SIG-M5 treated with dmso at 0.1 percent for 504 hours (cell line): ENCODE measurements at regions not wholly inside any gene's neighbourhood (a gene's known extent, or its start where the extent isn't known, plus 50 kb on each side); places are given as distances from the start of the nearest gene placed in this dataset.
"Not testable (repeated sequence)": the region's sequence is repeated elsewhere in the genome, so short reads cannot be mapped to it uniquely, and the experiment has no call there.

ENCODE experiments used
- DNase-seq: peaks from one replicate; lab custom pipeline; 2025; ENCODE audit not compliant: unreplicated experiment; lab: John Stamatoyannopoulos, UW

DNA sequence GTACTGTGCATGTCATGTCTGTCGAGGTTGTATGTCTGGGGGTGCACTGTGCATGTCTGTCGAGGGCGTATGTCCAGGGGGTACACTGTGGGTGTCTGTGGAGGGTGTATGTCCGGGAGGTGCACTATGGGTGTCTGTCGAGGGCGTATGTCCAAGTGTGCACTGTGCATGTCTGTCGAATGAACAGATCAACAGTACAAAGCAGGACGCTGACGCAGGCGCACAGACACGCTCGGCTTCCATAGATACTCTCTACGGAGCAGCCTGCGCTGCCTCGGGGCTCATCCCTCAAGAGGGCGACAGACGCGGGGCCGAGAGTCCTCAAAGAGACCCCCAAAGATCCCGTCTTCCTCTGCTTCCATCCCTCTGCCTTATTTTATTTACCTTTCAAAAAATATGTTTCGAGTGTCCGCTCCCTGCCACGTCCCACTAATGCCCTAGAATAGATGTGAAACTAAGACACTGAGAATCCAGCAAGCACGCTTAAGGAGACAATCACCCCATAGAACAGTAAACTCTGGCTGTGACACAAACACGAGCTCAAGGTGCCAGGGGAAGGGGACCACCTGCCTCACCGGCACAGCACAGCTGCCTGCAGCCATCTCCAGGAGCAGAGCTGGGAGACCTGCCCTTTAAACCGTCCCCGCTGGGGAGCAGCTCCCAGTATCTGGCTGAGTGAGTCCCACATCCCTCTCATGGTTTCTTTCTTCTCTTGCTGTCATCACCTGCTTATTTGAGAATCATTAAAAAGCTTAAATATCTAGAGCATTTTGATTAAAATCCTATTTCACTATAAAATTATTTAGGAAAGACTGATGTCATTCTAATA is 250.5 kb upstream of the MYT1L start:
- no peak for DNase-seq

DNA sequence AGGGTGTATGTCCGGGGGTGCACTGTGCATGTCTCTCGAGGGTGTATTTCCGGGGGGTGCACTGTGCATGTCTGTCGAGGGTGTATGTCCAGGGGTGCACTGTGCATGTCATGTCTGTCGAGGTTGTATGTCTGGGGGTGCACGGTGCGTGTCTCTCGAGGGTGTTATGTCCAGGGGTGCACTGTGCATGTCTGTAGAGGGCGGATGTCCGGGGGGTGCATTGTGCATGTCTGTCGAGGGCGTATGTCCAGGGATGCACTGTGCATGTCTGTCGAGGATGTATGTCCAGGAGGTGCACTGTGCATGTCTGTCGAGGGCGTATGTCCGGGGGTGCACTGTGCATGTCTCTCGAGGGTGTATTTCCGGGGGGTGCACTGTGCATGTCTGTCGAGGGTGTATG is 249.8 kb upstream of the MYT1L start:
- not testable (repeated sequence) for DNase-seq

DNA sequence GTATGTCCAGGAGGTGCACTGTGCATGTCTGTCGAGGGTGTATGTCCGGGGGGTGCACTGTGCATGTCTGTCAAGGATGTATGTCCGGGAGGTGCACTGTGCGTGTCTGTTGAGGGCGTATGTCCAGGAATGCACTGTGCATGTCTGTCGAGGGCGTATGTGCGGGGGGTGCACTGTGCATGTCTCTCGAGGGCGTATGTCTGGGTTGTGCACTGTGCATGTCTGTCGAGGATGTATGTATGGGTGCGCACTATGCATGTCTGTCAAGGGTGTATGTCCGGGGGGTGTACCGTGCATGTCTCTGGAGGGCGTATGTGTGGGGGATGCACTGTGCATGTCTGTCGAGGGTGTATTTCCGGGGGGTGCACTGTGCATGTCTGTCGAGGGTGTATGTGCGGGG is 249.3 kb upstream of the MYT1L start:
- no peak for DNase-seq

DNA sequence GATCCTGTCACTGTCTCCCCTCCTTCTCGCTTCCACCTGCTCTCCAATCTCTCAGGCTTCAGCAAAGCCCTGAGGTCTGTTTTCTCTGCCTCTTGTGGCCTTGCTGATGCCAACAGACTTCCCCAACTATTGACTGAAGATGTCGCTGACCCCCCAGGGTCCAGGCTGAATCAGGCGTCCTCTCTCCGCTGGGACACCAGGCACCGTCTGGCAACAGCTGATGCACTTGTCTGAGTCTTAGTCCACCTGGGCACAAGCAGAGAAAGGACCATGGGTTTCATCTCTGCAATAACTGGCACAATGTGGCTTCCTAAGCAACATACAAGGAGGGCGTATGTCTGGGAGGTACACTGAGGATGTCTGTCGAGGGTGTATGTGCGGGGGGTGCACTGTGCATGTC is 248.7 kb upstream of the MYT1L start:
- no peak for DNase-seq

DNA sequence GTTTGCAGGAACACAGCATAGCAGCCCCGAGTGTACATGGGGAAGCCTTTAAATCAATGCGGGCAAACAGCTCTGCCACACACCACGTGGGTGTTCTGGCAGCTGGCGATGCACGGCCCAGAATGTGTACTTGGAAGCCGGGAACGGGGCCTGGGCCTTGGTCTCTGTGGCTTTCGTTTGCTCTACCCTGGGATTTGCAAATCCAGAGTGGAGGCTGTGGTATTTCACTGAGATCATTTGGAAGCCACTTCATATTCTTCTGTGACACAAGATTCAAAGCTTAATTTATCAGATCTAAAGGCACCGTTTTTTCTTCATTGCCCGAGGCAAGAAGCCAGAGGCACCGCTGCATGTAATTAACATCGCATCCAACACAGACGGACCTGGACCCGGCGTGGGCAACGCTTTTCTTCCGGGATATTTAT is 246.3 kb upstream of the MYT1L start:
- DNase-seq = no peak

DNA sequence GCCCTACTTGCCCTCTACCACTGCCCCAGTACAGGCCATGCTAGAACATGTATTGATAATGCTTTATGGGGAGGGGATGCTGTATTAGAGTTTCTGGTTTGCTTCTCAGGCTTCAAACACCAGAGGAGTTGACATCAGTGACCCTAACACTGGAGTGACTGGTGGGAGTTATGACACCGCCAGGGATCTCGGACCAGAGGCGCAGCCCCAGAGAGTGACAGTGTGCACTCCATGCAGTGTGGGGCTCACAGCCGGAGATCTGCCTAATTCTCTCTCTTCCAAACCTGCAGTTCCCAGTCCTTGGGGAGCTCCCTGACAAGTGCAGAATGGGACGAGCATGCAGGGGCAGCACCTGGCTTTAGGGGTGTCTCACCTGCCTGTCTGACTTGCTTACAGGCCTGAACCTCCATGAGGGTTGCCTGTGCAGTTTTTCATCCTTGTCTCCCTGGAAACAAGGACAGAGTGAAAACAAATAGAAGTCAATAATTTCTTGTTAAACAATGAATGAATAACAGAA is 244.9 kb upstream of the MYT1L start:
- DNase-seq = no peak

DNA sequence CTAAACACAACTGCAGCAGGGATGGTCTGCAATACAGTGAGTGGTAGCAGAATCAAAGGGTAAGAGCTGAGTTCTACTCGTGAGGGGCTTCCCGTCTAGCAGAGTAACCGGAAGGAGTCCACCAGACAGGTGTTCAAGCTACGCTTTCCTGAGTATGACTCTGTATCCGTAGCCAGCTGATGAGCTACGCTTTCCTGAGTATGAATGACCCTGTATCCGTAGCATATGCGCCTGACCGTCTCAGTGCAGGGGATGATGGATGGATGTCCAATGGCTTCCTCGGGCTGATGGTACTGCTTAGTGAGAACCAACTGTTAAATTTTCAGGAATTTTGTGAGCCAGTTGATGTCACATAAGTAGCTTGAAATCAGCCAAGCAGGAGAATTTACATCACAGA is 244.1 kb upstream of the MYT1L start:
- DNase-seq = no peak

DNA sequence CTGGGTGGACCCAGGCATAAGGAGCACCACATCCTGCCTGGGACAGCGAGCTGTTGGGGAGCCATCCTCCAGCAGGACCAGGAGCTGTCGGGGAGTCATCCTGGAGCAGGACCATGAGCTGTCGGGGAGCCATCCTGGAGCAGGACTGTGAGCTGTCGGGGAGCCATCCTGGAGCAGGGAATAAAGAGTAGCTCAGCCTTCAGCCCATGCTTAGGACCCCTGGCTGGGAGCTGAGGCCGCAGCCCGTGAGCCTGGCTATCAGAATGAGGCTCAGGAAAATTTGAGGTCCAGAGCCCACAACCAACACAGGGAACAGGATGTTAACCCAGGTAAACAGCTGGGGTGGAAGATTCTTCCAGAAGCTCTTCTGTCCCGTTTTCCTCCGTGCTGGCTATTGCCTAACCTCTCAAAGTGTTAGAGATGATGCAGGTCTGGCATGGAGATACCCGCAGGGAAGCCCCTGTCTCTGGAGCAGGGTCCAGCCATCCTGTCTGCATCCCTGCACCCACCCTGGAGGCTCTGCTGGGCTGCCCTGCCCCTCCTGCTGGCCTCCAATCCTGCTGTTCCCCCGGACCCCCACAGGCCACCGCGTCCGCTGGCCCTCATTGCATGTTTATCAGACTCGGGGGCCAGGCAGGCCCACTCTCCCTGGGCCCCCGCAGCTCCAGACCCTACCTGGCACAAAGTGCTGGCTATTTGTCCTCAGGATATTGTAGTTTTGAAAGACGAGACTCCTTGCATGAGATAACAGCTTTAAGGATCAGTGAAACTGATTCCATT is 243.5 kb upstream of the MYT1L start:
- no peak for DNase-seq

DNA sequence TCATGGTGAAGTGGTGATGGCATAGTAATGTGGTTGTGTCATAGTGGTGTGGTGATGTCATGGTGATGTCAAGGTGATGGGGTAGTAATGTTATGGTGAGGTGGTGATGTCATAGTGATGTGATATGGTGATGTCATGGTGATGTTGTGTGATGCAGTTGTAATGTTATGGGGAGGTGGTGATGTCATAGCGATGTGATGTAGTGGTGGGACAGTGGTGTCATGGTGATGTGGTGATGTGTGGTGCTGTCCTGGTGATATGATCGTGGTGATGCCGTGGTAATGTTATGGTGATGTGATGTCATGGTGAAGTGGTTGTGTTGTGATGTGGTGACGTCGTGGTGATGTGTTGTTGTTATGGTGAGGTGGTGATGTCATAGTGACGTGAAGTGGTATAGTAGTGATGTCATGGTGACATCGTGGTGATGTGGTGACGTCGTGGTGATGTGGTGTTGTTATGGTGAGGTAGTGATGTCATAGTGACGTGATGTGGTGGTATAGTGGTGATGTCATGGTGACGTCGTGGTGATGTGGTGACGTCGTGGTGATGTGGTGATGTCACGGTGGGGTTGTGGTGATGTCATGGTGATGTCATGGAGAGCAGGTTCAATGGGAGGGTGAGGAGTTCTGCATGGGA is 242.7 kb upstream of the MYT1L start:
- DNase-seq = no peak

DNA sequence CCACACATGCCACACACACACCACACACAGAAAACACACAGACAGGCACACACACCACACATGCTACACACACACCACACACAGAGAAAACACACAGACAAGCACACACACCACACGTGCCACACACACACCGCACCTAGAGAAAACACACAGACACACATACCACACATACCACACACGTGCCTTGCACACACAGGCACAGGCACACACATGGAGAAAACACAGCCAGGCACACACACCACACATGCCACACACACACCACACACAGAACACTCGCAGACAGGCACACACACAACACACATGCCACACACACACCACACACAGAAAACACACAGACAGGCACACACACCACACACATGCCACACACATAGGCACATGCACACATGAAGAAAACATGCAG is 242.1 kb upstream of the MYT1L start:
- DNase-seq = no peak

DNA sequence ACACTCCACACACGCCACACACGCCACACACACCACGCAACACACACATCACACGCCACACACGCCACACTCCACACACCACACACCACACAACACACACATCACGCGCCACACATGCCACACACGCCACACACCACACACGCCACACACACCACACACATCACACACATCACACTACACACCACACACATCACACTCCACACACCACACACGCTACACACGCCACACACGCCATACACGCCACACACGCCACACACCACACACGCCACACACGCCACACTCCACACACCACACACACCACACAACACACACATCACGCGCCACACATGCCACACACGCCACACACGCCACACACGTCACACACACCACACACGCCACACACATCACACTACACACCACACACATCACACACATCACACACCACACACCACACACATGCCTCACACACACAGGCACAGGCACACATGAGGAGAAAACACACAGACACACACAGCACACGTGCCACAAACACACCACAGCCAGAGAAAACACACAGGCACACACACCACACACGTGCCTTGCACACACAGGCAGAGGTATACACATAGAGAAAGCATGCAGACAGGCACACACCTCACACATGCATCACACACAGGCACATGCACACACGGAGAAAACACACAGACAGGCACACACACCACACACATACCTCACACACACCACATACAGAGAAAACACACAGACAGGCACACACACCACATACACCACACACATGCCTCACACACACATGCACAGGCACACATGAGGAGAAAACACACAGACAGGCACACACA is 241.5 kb upstream of the MYT1L start:
- DNase-seq = no peak

DNA sequence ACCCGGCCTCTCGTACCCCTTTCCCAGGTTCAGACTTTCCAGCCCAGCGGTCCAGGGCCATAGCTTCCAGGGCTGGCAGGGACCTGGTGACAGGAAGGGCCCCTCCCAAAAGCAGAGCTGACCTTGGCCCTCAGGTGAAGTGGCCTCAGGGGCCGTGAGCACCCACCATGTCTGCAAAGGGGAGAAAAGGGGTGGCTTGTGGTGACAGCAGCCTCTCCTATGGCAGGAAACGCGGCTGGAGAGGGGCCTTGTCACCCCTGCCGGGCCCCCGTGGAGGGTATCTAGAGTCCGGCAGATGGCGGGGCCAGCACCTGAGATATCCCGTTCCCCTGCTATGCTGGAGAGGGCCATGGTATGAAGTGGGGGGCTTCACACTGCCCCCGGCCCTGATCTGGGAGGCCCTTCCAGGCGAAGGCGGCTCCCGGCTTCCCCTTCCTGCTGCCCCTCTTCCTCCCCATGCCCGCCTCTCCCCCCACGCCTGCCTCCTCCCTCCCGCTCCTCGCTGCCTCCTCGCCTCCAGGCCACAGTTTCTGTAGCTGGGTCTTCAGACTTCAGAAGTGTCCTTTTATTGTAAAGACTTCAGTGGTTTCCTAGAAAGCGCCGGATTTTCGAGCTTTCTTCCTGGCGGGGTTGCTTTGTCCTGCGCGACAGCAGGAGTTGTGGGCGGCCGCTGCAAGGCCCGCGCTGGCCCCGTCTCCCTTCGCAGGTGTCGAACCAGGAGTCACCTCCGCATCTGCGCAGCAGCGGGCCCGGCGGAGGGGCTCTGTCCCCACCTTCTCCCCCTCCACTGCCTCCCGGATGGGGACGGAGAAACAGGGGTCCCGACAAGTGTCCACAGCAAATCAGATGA is 240.5 kb upstream of the MYT1L start:
- DNase-seq = no peak

DNA sequence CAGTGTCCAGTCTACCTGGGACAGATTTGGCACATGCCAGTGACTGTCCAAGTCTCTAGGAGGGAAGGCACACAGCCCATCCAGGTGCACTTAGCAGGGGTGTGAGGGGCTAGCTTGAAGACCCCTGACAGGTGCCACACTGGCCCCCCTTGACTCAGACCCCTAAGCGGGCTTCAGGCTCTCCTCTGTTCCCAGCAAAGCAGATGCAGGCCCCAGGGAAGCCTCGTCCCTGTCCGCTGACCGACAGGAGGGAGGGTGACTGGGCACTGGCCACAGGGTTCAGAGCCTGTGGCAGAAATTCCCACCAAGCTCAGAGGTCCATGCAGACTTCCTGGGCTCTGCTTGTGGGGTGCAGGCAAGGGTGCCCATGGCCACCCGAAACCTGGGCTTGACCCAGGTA is 239.8 kb upstream of the MYT1L start:
- no peak for DNase-seq

DNA sequence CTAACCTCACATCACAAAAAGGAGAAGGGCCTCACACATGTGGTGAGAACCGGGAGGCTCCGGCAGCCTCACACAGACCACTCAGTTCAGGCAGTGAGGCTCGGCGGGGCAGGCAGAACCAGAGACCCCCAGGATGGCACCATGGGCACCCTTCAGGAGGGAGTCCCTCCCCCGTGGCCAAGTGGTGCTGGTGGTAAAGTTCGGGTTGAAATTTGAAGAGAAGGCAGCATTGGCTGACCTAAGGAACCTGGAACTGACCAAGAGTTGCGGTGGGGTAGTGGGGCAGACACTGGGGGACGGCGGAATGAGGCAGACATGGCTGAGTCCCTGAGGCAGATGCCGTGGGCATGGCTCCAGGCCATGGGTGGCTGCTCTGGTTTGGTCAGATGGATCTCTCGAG is 239.3 kb upstream of the MYT1L start:
- no peak for DNase-seq

DNA sequence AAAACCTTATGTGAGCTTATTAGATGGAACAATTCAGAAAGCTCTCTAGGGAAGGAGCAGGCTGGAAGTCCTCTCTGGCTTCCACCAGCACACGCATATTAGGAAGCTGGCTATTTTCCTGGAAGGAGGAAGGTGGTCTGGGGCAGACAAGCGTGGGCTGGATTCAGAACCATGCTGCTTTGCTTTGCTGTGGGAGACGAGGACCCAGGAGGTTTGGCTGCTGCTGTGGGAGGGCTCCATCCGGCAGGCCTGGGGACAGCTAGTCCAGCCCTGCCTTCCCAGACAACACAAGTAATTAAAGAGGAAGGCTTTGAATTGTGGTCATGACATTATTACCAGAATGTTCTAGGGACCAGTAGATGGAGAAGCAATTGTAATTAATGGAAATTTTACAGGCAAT is 238.8 kb upstream of the MYT1L start:
- no peak for DNase-seq

DNA sequence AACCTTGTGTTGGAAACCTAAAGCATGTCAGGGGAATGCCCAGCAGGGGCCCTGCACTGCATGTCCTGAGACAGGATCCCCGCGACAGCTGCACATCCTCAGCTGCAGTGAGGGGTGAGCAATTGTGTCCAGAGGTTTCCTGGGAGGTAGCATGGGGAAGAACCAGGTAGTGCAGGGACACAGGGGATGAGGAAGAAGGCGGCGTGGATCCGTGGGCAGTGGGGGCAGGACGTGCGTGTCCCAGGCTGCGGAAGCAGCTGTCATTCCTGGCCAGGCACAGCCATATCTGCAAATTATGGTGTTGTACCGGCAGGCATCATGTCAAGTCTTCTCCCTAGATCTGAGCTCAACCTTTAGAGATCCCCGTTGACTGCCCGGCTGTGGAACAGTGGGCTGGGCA is 238.2 kb upstream of the MYT1L start:
- DNase-seq = no peak

DNA sequence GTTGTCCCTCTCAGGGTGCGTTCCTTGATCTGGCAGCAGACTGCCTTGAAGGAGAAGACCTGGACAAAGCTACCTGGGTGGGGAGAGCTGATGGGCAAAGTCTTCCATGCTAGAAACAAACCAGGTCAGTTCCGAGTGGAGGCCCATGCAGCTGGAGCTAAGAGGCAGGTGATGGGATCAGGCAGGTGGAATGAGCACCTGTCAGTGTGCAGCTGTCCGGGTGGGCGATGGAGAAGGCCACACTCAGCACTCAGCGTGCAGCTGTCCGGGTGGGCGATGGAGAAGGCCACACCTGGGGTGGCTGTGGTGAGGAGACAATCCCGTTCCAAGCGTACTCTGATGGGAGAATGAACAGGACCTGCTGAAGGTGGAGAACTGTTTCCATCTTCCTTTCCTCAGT is 237.3 kb upstream of the MYT1L start:
- DNase-seq = no peak

DNA sequence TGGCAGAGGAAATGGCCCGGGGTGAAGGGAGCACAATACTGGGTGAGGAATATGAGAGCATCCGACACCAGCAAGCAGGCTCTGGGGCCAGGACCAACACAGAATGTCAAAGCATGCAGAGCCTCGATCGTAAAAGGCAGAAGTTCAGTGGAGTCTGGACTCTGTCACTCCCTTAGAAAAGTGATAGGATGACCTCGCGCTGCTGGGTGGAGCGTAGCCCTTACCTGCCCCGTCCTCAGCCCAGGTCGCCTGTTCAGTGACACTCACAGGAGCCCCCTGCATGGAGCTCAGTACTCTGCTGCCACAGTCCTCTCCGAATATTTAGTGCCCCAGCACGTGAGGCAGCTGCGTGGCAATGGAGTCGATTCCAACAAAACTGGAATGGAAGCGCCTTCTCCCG is 236.7 kb upstream of the MYT1L start:
- no peak for DNase-seq

DNA sequence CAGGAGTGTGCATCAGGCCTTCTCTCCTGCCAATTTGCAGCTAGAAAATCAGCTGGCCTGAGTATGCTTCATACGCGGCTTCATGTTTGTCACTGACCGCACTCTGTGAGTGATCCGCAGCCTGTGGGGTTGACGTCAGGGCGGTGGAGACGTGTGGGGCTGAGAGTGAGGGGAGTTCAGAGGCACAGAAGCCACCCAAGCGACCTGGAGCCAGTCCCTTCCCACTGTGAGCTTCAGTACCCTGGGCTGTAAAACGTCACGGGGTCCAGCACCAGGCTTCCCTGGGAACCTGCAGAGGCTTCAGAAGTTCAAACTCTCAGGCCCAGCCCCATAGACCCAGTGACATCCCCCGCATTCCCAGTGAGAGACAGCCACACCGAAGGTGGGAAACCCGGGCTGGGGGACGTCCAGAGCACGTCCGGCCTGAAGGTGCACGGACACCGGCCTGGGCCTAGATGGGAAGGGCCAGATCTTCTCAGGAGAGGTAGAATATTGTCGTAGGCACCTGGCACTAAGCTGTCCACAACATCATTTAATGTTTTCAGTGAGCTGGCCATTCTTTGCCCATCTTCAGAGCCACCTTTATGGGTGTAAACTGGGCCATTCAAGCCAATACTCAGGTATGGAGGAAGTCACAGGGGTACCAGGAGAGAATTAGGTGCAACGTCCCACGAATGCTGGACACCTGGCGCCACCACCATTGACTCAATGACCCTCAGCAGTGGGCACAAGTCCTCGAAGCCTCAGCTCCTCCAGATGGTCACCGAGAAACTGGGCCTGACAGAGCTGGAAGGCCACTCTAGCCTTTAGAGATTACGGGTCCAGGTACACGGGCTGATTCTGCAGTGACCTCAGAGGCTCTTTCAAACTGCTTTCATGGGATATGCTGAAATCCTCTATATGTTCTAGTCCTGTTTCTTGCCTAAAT is 235.6 kb upstream of the MYT1L start:
- DNase-seq = no peak
